WTC11 (cell line): ENCODE measurements at regions not wholly inside any gene's neighbourhood (a gene's known extent, or its start where the extent isn't known, plus 50 kb on each side); places are given as distances from the start of the nearest gene placed in this dataset.

Experiments used
- CTCF ChIP-seq: fragments of 200-600 bp; IDR thresholded peaks from 2 replicates; pipeline ENCODE4 v1.8.0; 2022; ENCODE audit warnings: antibody characterized with exemption
- JUN ChIP-seq: sonication (generic); formaldehyde crosslinking; IDR thresholded peaks from 2 replicates; pipeline ENCODE4 v1.8.0; 2023; ENCODE audit warnings: mild to moderate bottlenecking, missing genetic modification reagents
- MAX ChIP-seq: sonication (generic); formaldehyde crosslinking; IDR thresholded peaks from 2 replicates; pipeline ENCODE4 v1.8.0; 2022; ENCODE audit warnings: mild to moderate bottlenecking, missing genetic modification reagents
- NR3C1 ChIP-seq: sonication (generic); formaldehyde crosslinking; conservative IDR thresholded peaks from 2 replicates; pipeline ENCODE4 v1.8.1; 2023; ENCODE audit warnings: low read depth, mild to moderate bottlenecking, missing genetic modification reagents
- PRRX2 ChIP-seq: fragments of 250-450 bp; sonication (Bioruptor Pico); IDR thresholded peaks from 2 replicates; pipeline ENCODE4 v1.8.0; 2021; ENCODE audit warnings: mild to moderate bottlenecking
- SP1 ChIP-seq: sonication (generic); formaldehyde crosslinking; conservative IDR thresholded peaks from 2 replicates; pipeline ENCODE4 v1.8.1; 2022; ENCODE audit warnings: missing genetic modification reagents
- TCF7 ChIP-seq: sonication (generic); formaldehyde crosslinking; IDR thresholded peaks from 2 replicates; pipeline ENCODE4 v1.8.0; 2022; ENCODE audit warnings: mild to moderate bottlenecking, low read depth, missing genetic modification reagents, moderate library complexity

DNA sequence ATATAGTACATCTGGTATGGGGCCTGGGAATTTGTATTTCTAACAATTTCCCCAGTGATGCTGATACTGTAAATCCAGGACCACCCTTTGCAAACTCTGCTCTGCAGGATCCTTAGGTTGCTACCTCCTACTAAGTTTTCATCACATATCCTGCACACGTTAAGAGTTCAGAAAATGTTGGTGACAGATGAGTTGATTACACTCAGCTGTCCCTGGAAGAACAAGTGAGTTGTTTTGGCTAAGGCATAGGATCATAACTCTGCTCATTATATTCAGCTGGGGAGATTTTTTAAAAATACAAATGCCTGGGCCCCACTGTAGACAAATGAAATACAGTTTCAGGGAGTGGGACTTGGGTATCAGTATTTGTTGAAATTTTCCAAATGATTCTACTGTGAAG lies 274.6 kb upstream of the HABP2 start:
- TF ChIP-seq CTCF (no peak), JUN (no peak), PRRX2 (no peak), NR3C1 (CRISPR knock-in tag) (no peak), SP1 (CRISPR knock-in tag) (no peak), MAX (CRISPR knock-in tag) (no peak), TCF7 (no peak)
